CD4-positive, alpha-beta memory T cell (primary cell): ENCODE measurements at regions not wholly inside any gene's neighbourhood (a gene's known extent, or its start where the extent isn't known, plus 50 kb on each side); places are given as distances from the start of the nearest gene placed in this dataset.
"Not testable (repeated sequence)": the region's sequence is repeated elsewhere in the genome, so short reads cannot be mapped to it uniquely, and the experiment has no call there.

ENCODE experiments used
- CTCF ChIA-PET: fragments of 350-600 bp; sonication (Branson Sonifier 250); formaldehyde crosslinking; loops from one replicate; lab custom pipeline; 2021; ENCODE audit warnings: inconsistent platforms; ENCODE audit not compliant: partially characterized antibody; lab: Charles Lee
- POLR2A ChIA-PET: fragments of 350-600 bp; sonication (Branson Sonifier 250); formaldehyde crosslinking; loops from one replicate; lab custom pipeline; 2021; ENCODE audit not compliant: partially characterized antibody; lab: Charles Lee
- DNase-seq, 5 donors: peaks; one replicate each; pipeline versions ENCODE4 v3.0.0 to v3.0.0-alpha.2; 2020 to 2022; ENCODE audit warnings: mixed read lengths in 1 of 5
- H3K27ac ChIP-seq: one replicate; pipeline ENCODE4 v1.7.0; 2013; ENCODE audit warnings: low read depth, low read length
- H3K27me3 ChIP-seq: 2 replicates; pipeline ENCODE4 v1.7.0; 2013; ENCODE audit warnings: mild to moderate bottlenecking, low read length, moderate library complexity; ENCODE audit not compliant: insufficient read depth
- H3K36me3 ChIP-seq: 2 replicates; pipeline ENCODE4 v1.7.0; 2013; ENCODE audit warnings: mild to moderate bottlenecking, low read length, moderate library complexity; ENCODE audit not compliant: insufficient read depth
- H3K4me1 ChIP-seq: 2 replicates; pipeline ENCODE4 v1.7.0; 2013; ENCODE audit warnings: mild to moderate bottlenecking, low read length, moderate library complexity; ENCODE audit not compliant: insufficient read depth
- H3K4me3 ChIP-seq, 2 donors: one replicate each; pipeline ENCODE4 v1.7.0; 2013; ENCODE audit warnings: low read length in 2 of 2, mild to moderate bottlenecking in 1 of 2
- H3K9me3 ChIP-seq, 2 donors: one replicate each; pipeline ENCODE4 v1.7.0; 2013; ENCODE audit warnings: low read length in 2 of 2, control low read depth in 1 of 2; ENCODE audit not compliant: control insufficient read depth in 1 of 2
- H3K27ac Mint-ChIP-seq, 7 donors: one replicate each; pipeline ENCODE4 v1.8.0; 2020 to 2021; ENCODE audit warnings: mixed read lengths in 7 of 7, mild to moderate bottlenecking in 6 of 7, inconsistent platforms in 3 of 7, moderate library complexity in 3 of 7
- H3K27me3 Mint-ChIP-seq, 2 donors: one replicate each; pipeline ENCODE4 v1.8.0; 2020 to 2021; ENCODE audit warnings: mixed read lengths in 2 of 2
- H3K36me3 Mint-ChIP-seq, 2 donors: one replicate each; pipeline ENCODE4 v1.8.0; 2020 to 2021; ENCODE audit warnings: mixed read lengths in 2 of 2, inconsistent platforms in 1 of 2, mild to moderate bottlenecking in 1 of 2
- H3K4me1 Mint-ChIP-seq, 4 donors: one replicate each; pipeline ENCODE4 v1.8.0; 2020 to 2021; ENCODE audit warnings: mixed read lengths in 4 of 4, mild to moderate bottlenecking in 1 of 4
- H3K4me3 Mint-ChIP-seq, 8 donors: one replicate each; pipeline ENCODE4 v1.8.0; 2020 to 2021; ENCODE audit warnings: mixed read lengths in 8 of 8, mild to moderate bottlenecking in 7 of 8, moderate library complexity in 6 of 8, inconsistent platforms in 3 of 8
- H3K9me3 Mint-ChIP-seq, 8 donors: one replicate each; pipeline ENCODE4 v1.8.0; 2020 to 2021; ENCODE audit warnings: mixed read lengths in 8 of 8, mild to moderate bottlenecking in 5 of 8, inconsistent platforms in 3 of 8, moderate library complexity in 1 of 8
- intact Hi-C: fragments of 100-400 bp; cut with micrococcal nuclease; formaldehyde crosslinking; loops from one replicate; pipeline ENCODE4 v1.15.1; 2023

- Histone ChIP-seq H3K9me3 (no peaks in the 10 kb centered on the region), H3K4me3 (no peak overlapping the region), H3K4me1 (no peaks in the 10 kb centered on the region), H3K27me3 (no peaks in the 10 kb centered on the region), H3K27ac (no peak overlapping the region), H3K36me3 (no peaks in the 10 kb centered on the region)
- H3K4me3 Mint-ChIP-seq, result no peak overlapping the region
- intact Hi-C loops, result no loop called here
- H3K4me1 Mint-ChIP-seq, result no peaks in the 10 kb centered on the region
- POLR2A ChIA-PET, result no interaction called here
- H3K36me3 Mint-ChIP-seq, result peaks cover 0 to 12% of the 10 kb centered on the region in 2 donors
- no peaks in the 10 kb centered on the region for H3K27me3 Mint-ChIP-seq
- H3K9me3 Mint-ChIP-seq, result peaks cover 0 to 16% (median 5%) of the 10 kb centered on the region in 8 donors
- CTCF ChIA-PET, result no interaction called here
- H3K27ac Mint-ChIP-seq, result no peak overlapping the region
- DNase-seq, result no peak
Measured at GRCh38 chr12:45509621-45510020, 219.9 kb upstream of the ARID2 start.

GRCh38 chr12:45517381-45517780 is 212.1 kb upstream of the ARID2 start:
- no peaks in the 10 kb centered on the region for H3K36me3 ChIP-seq
- intact Hi-C loops, result no loop called here
- H3K9me3 ChIP-seq, result no peaks in the 10 kb centered on the region
- peak overlapping the region; percentile 41 for H3K27ac ChIP-seq
- H3K9me3 Mint-ChIP-seq, result peaks cover 0 to 4% (median 1%) of the 10 kb centered on the region in 8 donors
- no peak overlapping the region for H3K4me3 ChIP-seq
- ChIA-PET POLR2A (no interaction called here), CTCF (interaction anchor here (1.1 kb wide), 1 partner anchor 10 kb away, joined by 7 read pairs; no protein-coding TSS in a partner anchor)
- no peaks in the 10 kb centered on the region for H3K27me3 ChIP-seq
- DNase-seq, result no peak
- peaks cover 11 to 26% (median 16%) of the 10 kb centered on the region in 4 donors for H3K4me1 Mint-ChIP-seq
- H3K27ac Mint-ChIP-seq, result peak overlapping the region in 5 of 7 donors; percentile 1 to 66 (median 46)
- H3K36me3 Mint-ChIP-seq, result peaks cover 0 to under 1% of the 10 kb centered on the region in 2 donors
- no peaks in the 10 kb centered on the region for H3K27me3 Mint-ChIP-seq
- H3K4me3 Mint-ChIP-seq, result no peak overlapping the region
- H3K4me1 ChIP-seq, result peaks cover 17% of the 10 kb centered on the region

- intact Hi-C loops, result loop anchor here (1.0 kb wide), 1 partner anchor 10 kb away; no protein-coding TSS in a partner anchor
- DNase-seq, result peak; percentile 65 to 81 (median 77)
- Mint-ChIP-seq H3K27me3 (no peaks in the 10 kb centered on the region), H3K9me3 (peaks cover 2 to 14% (median 10%) of the 10 kb centered on the region in 8 donors), H3K27ac (peak overlapping the region; percentile 66 to 94 (median 92)), H3K4me1 (peaks cover 11 to 26% (median 16%) of the 10 kb centered on the region in 4 donors), H3K4me3 (peak overlapping the region in 7 of 8 donors; percentile 26 to 80 (median 65)), H3K36me3 (peaks cover 5 to 6% of the 10 kb centered on the region in 2 donors)
- POLR2A ChIA-PET, result no interaction called here
- CTCF ChIA-PET, result interaction anchor here (0.6 to 1.5 kb wide), 2 partner anchors 25 to 77 kb away, joined by 4 to 8 read pairs; no protein-coding TSS in a partner anchor
- no peaks in the 10 kb centered on the region for H3K9me3 ChIP-seq
- H3K27me3 ChIP-seq, result no peaks in the 10 kb centered on the region
- H3K4me3 ChIP-seq, result peak overlapping the region in 1 of 2 donors; percentile 12
- H3K36me3 ChIP-seq, result no peaks in the 10 kb centered on the region
- peak overlapping the region; percentile 41 for H3K27ac ChIP-seq
- H3K4me1 ChIP-seq, result peaks cover 17% of the 10 kb centered on the region
Measured at GRCh38 chr12:45518291-45519235, 210.9 kb upstream of the ARID2 start.

- no peaks in the 10 kb centered on the region for H3K9me3 ChIP-seq
- no peaks in the 10 kb centered on the region for H3K27me3 ChIP-seq
- Mint-ChIP-seq H3K9me3 (peaks cover 6 to 39% (median 22%) of the 10 kb centered on the region in 8 donors), H3K4me1 (peaks cover 11 to 22% (median 16%) of the 10 kb centered on the region in 4 donors), H3K27me3 (peaks cover 0 to 4% of the 10 kb centered on the region in 2 donors), H3K36me3 (peaks cover 6% of the 10 kb centered on the region in 2 donors), H3K27ac (no peak overlapping the region), H3K4me3 (no peak overlapping the region)
- H3K27ac ChIP-seq, result no peak overlapping the region
- no peak overlapping the region for H3K4me3 ChIP-seq
- H3K36me3 ChIP-seq, result no peaks in the 10 kb centered on the region
- H3K4me1 ChIP-seq, result peaks cover 17% of the 10 kb centered on the region
- intact Hi-C loops, result no loop called here
- ChIA-PET POLR2A (no interaction called here), CTCF (no interaction called here)
- no peak for DNase-seq
Measured at GRCh38 chr12:45522227-45522626, 207.3 kb upstream of the ARID2 start.

- CTCF ChIA-PET, result interaction anchor here (1.4 kb wide), 1 partner anchor 17 kb away, joined by 3 read pairs; no protein-coding TSS in a partner anchor
- POLR2A ChIA-PET, result not testable (repeated sequence)
Measured at GRCh38 chr12:45526823-45527222, 202.7 kb upstream of the ARID2 start.

GRCh38 chr12:45532113-45532512 is 197.4 kb upstream of the ARID2 start:
- H3K4me1 Mint-ChIP-seq, result no peaks in the 10 kb centered on the region
- H3K27me3 Mint-ChIP-seq, result peaks cover 1 to 8% of the 10 kb centered on the region in 2 donors
- CTCF ChIA-PET, result interaction anchor here (4.3 kb wide), 1 partner anchor 12 kb away, joined by 31 read pairs; no protein-coding TSS in a partner anchor
- H3K9me3 Mint-ChIP-seq, result peaks cover 3 to 15% (median 4%) of the 10 kb centered on the region in 8 donors
- peak overlapping the region in 1 of 7 donors; percentile 7 for H3K27ac Mint-ChIP-seq
- intact Hi-C loops, result no loop called here
- H3K4me1 ChIP-seq, result no peaks in the 10 kb centered on the region
- POLR2A ChIA-PET, result interaction anchor here (0.6 kb wide), 1 partner anchor 254 kb away, joined by 3 read pairs; no protein-coding TSS in a partner anchor
- no peaks in the 10 kb centered on the region for H3K27me3 ChIP-seq
- no peaks in the 10 kb centered on the region for H3K36me3 ChIP-seq
- no peak overlapping the region for H3K4me3 ChIP-seq
- no peak overlapping the region for H3K27ac ChIP-seq
- H3K4me3 Mint-ChIP-seq, result no peak overlapping the region
- DNase-seq, result no peak
- H3K9me3 ChIP-seq, result no peaks in the 10 kb centered on the region
- no peaks in the 10 kb centered on the region for H3K36me3 Mint-ChIP-seq

More at GRCh38 chr12:45526823-45527222, 202.7 kb upstream of the ARID2 start:
- H3K4me3 Mint-ChIP-seq, H3K27ac Mint-ChIP-seq, H3K27me3 Mint-ChIP-seq, H3K4me1 ChIP-seq, H3K36me3 Mint-ChIP-seq, H3K4me3 ChIP-seq, intact Hi-C loops, H3K4me1 Mint-ChIP-seq, H3K27me3 ChIP-seq, DNase-seq, H3K27ac ChIP-seq, H3K9me3 ChIP-seq, H3K36me3 ChIP-seq: not testable (repeated sequence)
- peaks cover 6 to 50% (median 28%) of the 10 kb centered on the region in 8 donors for H3K9me3 Mint-ChIP-seq

GRCh38 chr12:45535610-45536180 is 193.8 kb upstream of the ARID2 start:
- Histone ChIP-seq H3K4me1 (no peaks in the 10 kb centered on the region), H3K27ac (no peak overlapping the region), H3K9me3 (no peaks in the 10 kb centered on the region), H3K27me3 (no peaks in the 10 kb centered on the region), H3K4me3 (no peak overlapping the region), H3K36me3 (no peaks in the 10 kb centered on the region)
- Mint-ChIP-seq H3K27me3 (peaks cover 1 to 8% of the 10 kb centered on the region in 2 donors), H3K27ac (no peak overlapping the region), H3K4me1 (no peaks in the 10 kb centered on the region), H3K4me3 (no peak overlapping the region), H3K36me3 (no peaks in the 10 kb centered on the region), H3K9me3 (peaks cover 0 to 4% (median 0%) of the 10 kb centered on the region in 8 donors)
- DNase-seq, result no peak
- POLR2A ChIA-PET, result no interaction called here
- CTCF ChIA-PET, result interaction anchor here (0.6 to 4.3 kb wide), 2 partner anchors 9 to 365 kb away, joined by 3 to 31 read pairs; no protein-coding TSS in a partner anchor
- intact Hi-C loops, result no loop called here
